HEK293T (cell line): ENCODE measurements at regions not wholly inside any gene's neighbourhood (a gene's known extent, or its start where the extent isn't known, plus 50 kb on each side); places are given as distances from the start of the nearest gene placed in this dataset.

Experiments
- CTCF ChIA-PET: fragments of 350-600 bp; formaldehyde crosslinking; extraction: SDS; loops from one replicate; lab custom pipeline; 2021; ENCODE audit warnings: antibody characterized with exemption, inconsistent platforms; lab: Yijun Ruan, JAX
- POLR2A ChIA-PET: fragments of 350-600 bp; formaldehyde crosslinking; extraction: SDS; loops from one replicate; lab custom pipeline; 2020; ENCODE audit warnings: antibody characterized with exemption, inconsistent platforms; lab: Yijun Ruan, JAX
- DNase-seq: peaks from one replicate; pipeline ENCODE4 v3.0.0; 2012; ENCODE audit warnings: mixed read lengths; ENCODE audit errors: extremely low spot score
- ARNT ChIP-seq: fragments of 450-650 bp; IDR thresholded peaks from 2 replicates; pipeline ENCODE4 v1.6.1; 2017; ENCODE audit warnings: mild to moderate bottlenecking
- BHLHE40 ChIP-seq: fragments of 450-650 bp; IDR thresholded peaks from 2 replicates; pipeline ENCODE4 v1.6.1; 2016; ENCODE audit warnings: mild to moderate bottlenecking, moderate library complexity, borderline replicate concordance
- CTBP1 ChIP-seq: fragments of 450-650 bp; IDR thresholded peaks from 2 replicates; pipeline ENCODE4 v1.6.1; 2016; ENCODE audit warnings: borderline replicate concordance
- ELF4 ChIP-seq: fragments of 450-650 bp; IDR thresholded peaks from 2 replicates; pipeline ENCODE4 v1.6.1; 2017; ENCODE audit warnings: antibody characterized with exemption
- FOXA1 ChIP-seq: fragments of 450-650 bp; IDR thresholded peaks from 2 replicates; pipeline ENCODE4 v1.6.1; 2016; ENCODE audit warnings: mild to moderate bottlenecking
- FOXK2 ChIP-seq: fragments of 450-650 bp; IDR thresholded peaks from 2 replicates; pipeline ENCODE4 v1.6.1; 2016; ENCODE audit warnings: mild to moderate bottlenecking
- FOXM1 ChIP-seq: fragments of 450-650 bp; IDR thresholded peaks from 2 replicates; pipeline ENCODE4 v1.6.1; 2017; ENCODE audit warnings: mild to moderate bottlenecking, borderline replicate concordance
- HDGF ChIP-seq: fragments of 450-650 bp; IDR thresholded peaks from 2 replicates; pipeline ENCODE4 v1.6.1; 2017; ENCODE audit warnings: antibody characterized with exemption, borderline replicate concordance
- L3MBTL2 ChIP-seq: fragments of 450-650 bp; conservative IDR thresholded peaks from 2 replicates; pipeline ENCODE4 v1.6.1; 2016; ENCODE audit warnings: mild to moderate bottlenecking
- LEF1 ChIP-seq: fragments of 450-650 bp; IDR thresholded peaks from 2 replicates; pipeline ENCODE4 v1.6.1; 2017; ENCODE audit warnings: mild to moderate bottlenecking, borderline replicate concordance
- NFRKB ChIP-seq: fragments of 450-650 bp; IDR thresholded peaks from 2 replicates; pipeline ENCODE4 v1.6.1; 2016; ENCODE audit warnings: mild to moderate bottlenecking, moderate library complexity
- PKNOX1 ChIP-seq: fragments of 450-650 bp; IDR thresholded peaks from 2 replicates; pipeline ENCODE4 v1.6.1; 2016
- SP1 ChIP-seq: fragments of 450-650 bp; IDR thresholded peaks from 2 replicates; pipeline ENCODE4 v1.6.1; 2017
- SUZ12 ChIP-seq: fragments of 450-650 bp; IDR thresholded peaks from 2 replicates; pipeline ENCODE4 v1.6.1; 2016; ENCODE audit warnings: mild to moderate bottlenecking
- TARDBP ChIP-seq: fragments of 450-650 bp; IDR thresholded peaks from 2 replicates; pipeline ENCODE4 v1.6.1; 2016
- ZNF384 ChIP-seq: fragments of 450-650 bp; IDR thresholded peaks from 2 replicates; pipeline ENCODE4 v1.6.1; 2016

DNA sequence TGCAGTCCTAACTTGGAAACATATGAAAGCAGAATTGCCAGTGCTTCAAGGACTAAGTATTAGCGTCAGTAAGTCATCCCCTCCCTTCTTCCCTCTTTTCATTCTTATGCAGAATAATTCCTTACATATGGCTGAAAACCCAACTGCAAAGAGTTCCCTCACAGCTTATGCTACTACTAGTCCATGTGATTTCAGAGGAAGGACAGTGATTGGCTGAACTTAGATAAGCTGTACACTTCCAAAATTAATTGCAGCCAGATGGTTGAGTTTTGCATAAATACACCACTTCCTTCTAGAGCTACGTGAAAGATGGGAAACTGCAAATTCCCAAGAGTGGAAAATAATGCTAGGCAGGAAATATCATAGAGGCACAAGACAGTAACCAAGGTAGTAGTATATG is 730.4 kb downstream of the OLFM4 start:
- no peak for TF ChIP-seq ZNF384
- DNase-seq: no peak
- POLR2A ChIA-PET: no interaction called here
- CTCF ChIA-PET: no interaction called here

- CTCF ChIA-PET: no interaction called here
- POLR2A ChIA-PET: no interaction called here
- no peak for DNase-seq
These were observed 747.2 kb downstream of the OLFM4 start for GRCh38 chr13:53775807-53776206.

GRCh38 chr13:53778937-53779336 is 750.3 kb downstream of the OLFM4 start:
- TF ChIP-seq ELF4: no peak
- no peak for TF ChIP-seq SUZ12
- no peak for TF ChIP-seq FOXK2
- TF ChIP-seq ZNF384: no peak
- ChIA-PET CTCF (no interaction called here), POLR2A (no interaction called here)
- no peak for DNase-seq

More at GRCh38 chr13:53775807-53776206, 747.2 kb downstream of the OLFM4 start:
- TF ChIP-seq SP1 (no peak), PKNOX1 (peak; percentile 45; the same call in 1 of the 2 replicates)

GRCh38 chr13:53781941-53782340 is 753.3 kb downstream of the OLFM4 start:
- no peak for TF ChIP-seq ZNF384
- no peak for TF ChIP-seq ELF4
- TF ChIP-seq CTBP1: no peak
- TF ChIP-seq SUZ12: no peak
- TF ChIP-seq FOXA1: no peak
- no peak for TF ChIP-seq NFRKB
- POLR2A ChIA-PET: no interaction called here
- peak; percentile 12 for DNase-seq
- CTCF ChIA-PET: interaction anchor here (0.8 to 2.6 kb wide), 6 partner anchors 39 to 1573 kb away, joined by 3 to 12 read pairs (median 5); no protein-coding TSS in a partner anchor

- POLR2A ChIA-PET: no interaction called here
- DNase-seq: peak; percentile 46
- CTCF ChIA-PET: interaction anchor here (0.7 to 2.6 kb wide), 7 partner anchors 40 to 1621 kb away, joined by 3 to 12 read pairs (median 5); no protein-coding TSS in a partner anchor
- no peak for TF ChIP-seq HDGF
- TF ChIP-seq CTBP1: no peak
- TF ChIP-seq FOXM1: no peak
- TF ChIP-seq BHLHE40: no peak
- TF ChIP-seq SP1: no peak
- no peak for TF ChIP-seq LEF1
- no peak for TF ChIP-seq ARNT
These were observed 753.9 kb downstream of the OLFM4 start for GRCh38 chr13:53782488-53782961.

DNA sequence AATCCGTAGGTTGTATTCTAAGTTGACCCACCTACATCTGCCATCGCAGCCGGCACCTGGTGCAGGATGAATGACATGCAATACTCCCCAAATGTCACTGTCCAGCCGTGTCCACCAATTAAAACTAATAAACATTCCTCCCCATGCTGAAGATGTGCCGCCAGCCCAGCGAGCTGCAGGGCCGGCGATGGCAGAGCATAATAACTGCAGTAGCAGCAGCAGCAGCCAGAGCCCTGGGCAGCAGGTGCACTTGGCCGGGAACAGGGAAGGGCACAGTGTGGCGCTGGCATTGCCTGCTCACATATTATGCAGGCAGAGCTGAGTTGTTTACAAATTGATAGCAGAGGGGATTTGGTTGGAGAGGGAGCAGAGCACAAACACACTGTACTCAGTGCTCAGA is 754.9 kb downstream of the OLFM4 start:
- POLR2A ChIA-PET: interaction anchor here (0.7 kb wide), 1 partner anchor 394 kb away, joined by 3 read pairs; no protein-coding TSS in a partner anchor
- no peak for DNase-seq
- CTCF ChIA-PET: interaction anchor here (2.6 kb wide), 1 partner anchor 533 kb away, joined by 12 read pairs; no protein-coding TSS in a partner anchor
- TF ChIP-seq NFRKB (no peak), FOXA1 (no peak), TARDBP (no peak), LEF1 (no peak), ARNT (no peak), SP1 (no peak), L3MBTL2 (no peak)

GRCh38 chr13:53788286-53788685 is 759.7 kb downstream of the OLFM4 start:
- POLR2A ChIA-PET: no interaction called here
- TF ChIP-seq SP1 (no peak), NFRKB (no peak), ZNF384 (no peak), LEF1 (no peak), FOXA1 (no peak), ELF4 (no peak), SUZ12 (no peak), L3MBTL2 (no peak), FOXM1 (no peak)
- no peak for DNase-seq
- CTCF ChIA-PET: no interaction called here

GRCh38 chr13:53800011-53800410 is 771.4 kb downstream of the OLFM4 start:
- ChIA-PET POLR2A (no interaction called here), CTCF (no interaction called here)
- no peak for DNase-seq
- TF ChIP-seq FOXM1 (no peak), FOXK2 (no peak), L3MBTL2 (no peak), SP1 (no peak), LEF1 (no peak), BHLHE40 (no peak)

GRCh38 chr13:53807251-53807834 is 778.7 kb downstream of the OLFM4 start:
- no peak for TF ChIP-seq SUZ12
- no peak for TF ChIP-seq HDGF
- ChIA-PET POLR2A (no interaction called here), CTCF (no interaction called here)
- no peak for DNase-seq
